Psoas muscle (tissue), 7 donors: ENCODE measurements at regions not wholly inside any gene's neighbourhood (a gene's known extent, or its start where the extent isn't known, plus 50 kb on each side); places are given as distances from the start of the nearest gene placed in this dataset.

Experiments used
- ATAC-seq, 4 donors: fragments of 200-7000 bp; cut with Tn5 transposase; one replicate each; pipeline ENCODE4 v1.9.1; 2020; ENCODE audit warnings: moderate library complexity in 3 of 4, mild to moderate bottlenecking in 2 of 4
- DNase-seq, 2 donors: peaks; one replicate each; pipeline ENCODE4 v3.0.0-alpha.2; 2020
- H3K27ac ChIP-seq: fragments of 200-600 bp; one replicate; pipeline ENCODE4 v1.8.0; 2022
- H3K27me3 ChIP-seq, 3 donors: fragments of 200-600 bp in 1 of 3; one replicate each; pipeline versions ENCODE4 v1.6.1 to v1.8.0; 2013 to 2022; ENCODE audit warnings: low read length in 2 of 3, mild to moderate bottlenecking in 2 of 3, moderate library complexity in 1 of 3; ENCODE audit not compliant: insufficient read depth in 3 of 3
- H3K36me3 ChIP-seq, 2 donors: fragments of 200-600 bp in 1 of 2; one replicate each; pipeline versions ENCODE4 v1.6.1 to v1.8.0; 2013 to 2022; ENCODE audit warnings: low read depth in 1 of 2, mild to moderate bottlenecking in 1 of 2, moderate library complexity in 1 of 2; ENCODE audit not compliant: insufficient read depth in 1 of 2
- H3K4me1 ChIP-seq: fragments of 200-600 bp; one replicate; pipeline ENCODE4 v1.8.0; 2022
- H3K4me3 ChIP-seq: fragments of 200-600 bp; one replicate; pipeline ENCODE4 v1.8.0; 2022; ENCODE audit warnings: mild to moderate bottlenecking
- H3K9me3 ChIP-seq: fragments of 200-600 bp; one replicate; pipeline ENCODE4 v1.8.0; 2022
- WGBS, 3 donors: extraction: QIAGEN DNeasy Blood & Tissue Kit; methylation state at CpG; one replicate each; pipeline versions ENCODE4 v1.1.6 to v1.1.7; 2013; 5-methylcytosine and 5-hydroxymethylcytosine counted together
- intact Hi-C, 2 donors: fragments of 100-400 bp; cut with DNase I; formaldehyde crosslinking; loops; one replicate each; pipeline versions ENCODE4 v1.11.0 to v1.14.2; 2022
- TF ChIP-seq, protein P1 (sequence below): fragments of 200-600 bp; IDR thresholded peaks from one replicate; pipeline ENCODE4 v1.8.0; 2022; ENCODE audit warnings: antibody characterized with exemption
- donor health status: healthy with polysubstance abuse.
- donor health status: DM: no; HTN: no; CAD: no; lungs with moderate emphysema.
- donor health status: Bipolar disorder and iron deficiency.
- donor health status: healthy.
- donor health status: DM: yes; HTN: yes; CAD: no.
- donor health status: DM: no; HTN: no; CAD: no.
- donor health status: DM: yes; HTN: yes; CAD: no.

- H3K27me3 ChIP-seq, result no peaks in the 10 kb centered on the region
- no peaks in the 10 kb centered on the region for H3K9me3 ChIP-seq
- peak overlapping the region; percentile 0 for H3K4me3 ChIP-seq
- TF ChIP-seq, protein P1, sequence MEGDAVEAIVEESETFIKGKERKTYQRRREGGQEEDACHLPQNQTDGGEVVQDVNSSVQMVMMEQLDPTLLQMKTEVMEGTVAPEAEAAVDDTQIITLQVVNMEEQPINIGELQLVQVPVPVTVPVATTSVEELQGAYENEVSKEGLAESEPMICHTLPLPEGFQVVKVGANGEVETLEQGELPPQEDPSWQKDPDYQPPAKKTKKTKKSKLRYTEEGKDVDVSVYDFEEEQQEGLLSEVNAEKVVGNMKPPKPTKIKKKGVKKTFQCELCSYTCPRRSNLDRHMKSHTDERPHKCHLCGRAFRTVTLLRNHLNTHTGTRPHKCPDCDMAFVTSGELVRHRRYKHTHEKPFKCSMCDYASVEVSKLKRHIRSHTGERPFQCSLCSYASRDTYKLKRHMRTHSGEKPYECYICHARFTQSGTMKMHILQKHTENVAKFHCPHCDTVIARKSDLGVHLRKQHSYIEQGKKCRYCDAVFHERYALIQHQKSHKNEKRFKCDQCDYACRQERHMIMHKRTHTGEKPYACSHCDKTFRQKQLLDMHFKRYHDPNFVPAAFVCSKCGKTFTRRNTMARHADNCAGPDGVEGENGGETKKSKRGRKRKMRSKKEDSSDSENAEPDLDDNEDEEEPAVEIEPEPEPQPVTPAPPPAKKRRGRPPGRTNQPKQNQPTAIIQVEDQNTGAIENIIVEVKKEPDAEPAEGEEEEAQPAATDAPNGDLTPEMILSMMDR, result no peak
- ATAC-seq (peak in 1 of 4 donors; percentile 36), DNase-seq (no peak)
- intact Hi-C loops, result no loop called here
- H3K27ac ChIP-seq, result no peak overlapping the region
- peaks cover 21% of the 10 kb centered on the region for H3K4me1 ChIP-seq
- 39 to 55% (median 45%) methylated on average over 14 of the region's 14 CpGs for WGBS, 3 donors
- H3K36me3 ChIP-seq, result no peaks in the 10 kb centered on the region
These were observed 124.5 kb upstream of the NOCT start for GRCh38 chr4:138890891-138891570.

DNA sequence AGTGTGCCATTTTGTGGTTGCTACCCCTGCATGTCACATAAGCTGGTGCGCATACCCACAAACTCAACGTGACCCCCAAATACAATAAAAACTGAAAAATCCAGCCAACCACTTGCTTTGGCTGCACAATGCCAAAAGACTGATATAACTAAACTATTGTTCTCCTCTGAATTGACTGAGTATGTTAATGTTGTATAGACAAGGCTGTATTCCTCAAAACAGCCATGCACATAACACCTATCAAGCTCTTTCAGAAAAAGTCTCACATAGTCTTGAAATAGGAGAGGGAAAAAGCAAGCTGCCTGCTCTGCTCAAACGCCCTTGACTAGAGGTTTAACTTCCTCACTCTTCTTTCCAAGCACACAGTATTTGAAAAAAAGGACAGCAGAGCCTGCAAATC lies 126.4 kb upstream of the NOCT start:
- intact Hi-C loops, result no loop called here
- no peak overlapping the region for H3K4me3 ChIP-seq
- TF ChIP-seq, protein P1, result no peak
- WGBS, 3 donors, result 60 to 80% (median 72%) methylated on average over 3 of the region's 3 CpGs
- H3K9me3 ChIP-seq, result no peaks in the 10 kb centered on the region
- ATAC-seq, result no peak
- H3K4me1 ChIP-seq, result peaks cover 21% of the 10 kb centered on the region
- H3K36me3 ChIP-seq, result no peaks in the 10 kb centered on the region
- no peaks in the 10 kb centered on the region for H3K27me3 ChIP-seq
- no peak for DNase-seq
- no peak overlapping the region for H3K27ac ChIP-seq

DNA sequence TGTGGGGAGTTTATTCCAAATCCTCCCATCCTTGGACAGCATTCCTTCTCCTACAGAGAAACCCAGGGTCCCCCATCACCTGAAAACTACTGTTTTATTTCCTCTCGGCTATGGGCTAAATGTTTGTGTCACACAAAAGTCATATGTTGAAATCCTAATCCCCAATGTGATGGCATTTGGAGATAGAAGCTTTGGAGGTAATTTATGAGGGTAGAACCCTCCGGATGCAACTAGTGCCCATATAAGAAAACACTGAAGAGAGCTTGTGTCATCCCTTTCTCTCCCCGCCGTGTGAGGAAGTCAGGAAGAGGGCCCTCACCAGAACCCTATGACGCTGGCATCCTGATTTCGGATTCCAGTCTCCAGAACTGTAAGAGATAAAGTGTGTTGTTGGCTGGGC lies 127.8 kb upstream of the NOCT start:
- intact Hi-C loops, result no loop called here
- no peaks in the 10 kb centered on the region for H3K9me3 ChIP-seq
- H3K27ac ChIP-seq, result no peak overlapping the region
- H3K27me3 ChIP-seq, result no peaks in the 10 kb centered on the region
- peaks cover 21% of the 10 kb centered on the region for H3K4me1 ChIP-seq
- 95 to 98% (median 96%) methylated on average over 6 of the region's 6 CpGs for WGBS, 3 donors
- TF ChIP-seq, protein P1, result no peak
- H3K4me3 ChIP-seq, result no peak overlapping the region
- DNase-seq (no peak), ATAC-seq (no peak)
- no peaks in the 10 kb centered on the region for H3K36me3 ChIP-seq

- DNase-seq, result no peak
- Histone ChIP-seq H3K36me3 (no peaks in the 10 kb centered on the region), H3K4me1 (peaks cover 18% of the 10 kb centered on the region), H3K27ac (no peak overlapping the region), H3K9me3 (no peaks in the 10 kb centered on the region), H3K4me3 (no peak overlapping the region), H3K27me3 (no peaks in the 10 kb centered on the region)
- ATAC-seq, result no peak
- TF ChIP-seq, protein P1, result no peak
- intact Hi-C loops, result no loop called here
- WGBS, 3 donors, result 97 to 99% (median 97%) methylated on average over 4 of the region's 4 CpGs
These were observed 128.2 kb upstream of the NOCT start for GRCh38 chr4:138887341-138887740.

DNA sequence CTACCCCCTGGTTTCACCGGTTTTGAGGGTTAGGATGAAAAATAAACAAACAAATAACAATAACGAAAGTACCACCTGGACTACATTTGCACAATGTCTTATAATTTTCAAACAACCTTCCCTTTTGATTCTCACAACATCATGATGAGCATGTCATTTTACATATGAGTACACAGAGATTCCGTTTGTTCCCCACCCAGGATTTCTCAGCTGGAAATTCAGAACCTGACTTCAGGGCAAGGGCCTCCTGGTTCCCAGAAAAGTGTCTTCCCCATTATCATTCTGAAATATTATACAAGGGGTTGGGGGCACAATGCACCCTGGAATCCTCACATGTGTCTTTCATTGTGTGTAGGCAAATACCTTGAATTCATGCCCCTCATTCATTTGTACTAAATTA lies 135.8 kb upstream of the NOCT start:
- TF ChIP-seq, protein P1, result no peak
- Histone ChIP-seq H3K27me3 (no peaks in the 10 kb centered on the region), H3K4me3 (no peak overlapping the region), H3K36me3 (no peaks in the 10 kb centered on the region), H3K4me1 (no peaks in the 10 kb centered on the region), H3K27ac (no peak overlapping the region), H3K9me3 (no peaks in the 10 kb centered on the region)
- ATAC-seq, result no peak
- DNase-seq, result no peak
- intact Hi-C loops, result loop anchor here in 1 of 2 donors (5.0 kb wide), 1 partner anchor 1057 kb away; no protein-coding TSS in a partner anchor
- WGBS, 3 donors, result 88 to 89% (median 88%) methylated on average over 3 of the region's 3 CpGs
